ENCODE measurements at regions not wholly inside any gene's neighbourhood (a gene's known extent, or its start where the extent isn't known, plus 50 kb on each side); places are given as distances from the start of the nearest gene placed in this dataset.

- ATAC-seq (no peak), DNase-seq (ENCODE audit: low read depth, low spot score) (no peak), FAIRE-seq (no peak)
- ChIA-PET RAD21 (ENCODE audit: unreplicated experiment) (no interaction called here), SMC1A (ENCODE audit: uncharacterized antibody, unreplicated experiment) (interaction anchor here (0.6 kb wide), 1 partner anchor 30 kb away, joined by 3 read pairs; no protein-coding TSS in a partner anchor), POLR2A (no interaction called here), CTCF (no interaction called here)
- TF ChIP-seq NRF1 (conservative IDR thresholded peaks at IDR 0.05; ENCODE audit: low read depth, low read length) (no peak), STAT1 (conservative IDR thresholded peaks at IDR 0.05) (no peak), ZNF622 (IDR thresholded peaks at IDR 0.05) (no peak), SREBF2 (IDR thresholded peaks at IDR 0.05; ENCODE audit: low read length) (no peak), TCF12 (IDR thresholded peaks at IDR 0.05; ENCODE audit: low read depth, low read length) (no peak), SREBF1 (IDR thresholded peaks at IDR 0.05; ENCODE audit: low read length) (no peak), RB1 (IDR thresholded peaks at IDR 0.05; ENCODE audit: borderline replicate concordance) (no peak), PAX8 (IDR thresholded peaks at IDR 0.05) (no peak), RFX5 (IDR thresholded peaks at IDR 0.05; ENCODE audit: low read depth, low read length) (no peak)
- TF ChIP-seq, protein P1, sequence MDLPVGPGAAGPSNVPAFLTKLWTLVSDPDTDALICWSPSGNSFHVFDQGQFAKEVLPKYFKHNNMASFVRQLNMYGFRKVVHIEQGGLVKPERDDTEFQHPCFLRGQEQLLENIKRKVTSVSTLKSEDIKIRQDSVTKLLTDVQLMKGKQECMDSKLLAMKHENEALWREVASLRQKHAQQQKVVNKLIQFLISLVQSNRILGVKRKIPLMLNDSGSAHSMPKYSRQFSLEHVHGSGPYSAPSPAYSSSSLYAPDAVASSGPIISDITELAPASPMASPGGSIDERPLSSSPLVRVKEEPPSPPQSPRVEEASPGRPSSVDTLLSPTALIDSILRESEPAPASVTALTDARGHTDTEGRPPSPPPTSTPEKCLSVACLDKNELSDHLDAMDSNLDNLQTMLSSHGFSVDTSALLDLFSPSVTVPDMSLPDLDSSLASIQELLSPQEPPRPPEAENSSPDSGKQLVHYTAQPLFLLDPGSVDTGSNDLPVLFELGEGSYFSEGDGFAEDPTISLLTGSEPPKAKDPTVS (IDR thresholded peaks at IDR 0.05; ENCODE audit: low read depth, low read length), result no peak
- TF ChIP-seq, protein P2, sequence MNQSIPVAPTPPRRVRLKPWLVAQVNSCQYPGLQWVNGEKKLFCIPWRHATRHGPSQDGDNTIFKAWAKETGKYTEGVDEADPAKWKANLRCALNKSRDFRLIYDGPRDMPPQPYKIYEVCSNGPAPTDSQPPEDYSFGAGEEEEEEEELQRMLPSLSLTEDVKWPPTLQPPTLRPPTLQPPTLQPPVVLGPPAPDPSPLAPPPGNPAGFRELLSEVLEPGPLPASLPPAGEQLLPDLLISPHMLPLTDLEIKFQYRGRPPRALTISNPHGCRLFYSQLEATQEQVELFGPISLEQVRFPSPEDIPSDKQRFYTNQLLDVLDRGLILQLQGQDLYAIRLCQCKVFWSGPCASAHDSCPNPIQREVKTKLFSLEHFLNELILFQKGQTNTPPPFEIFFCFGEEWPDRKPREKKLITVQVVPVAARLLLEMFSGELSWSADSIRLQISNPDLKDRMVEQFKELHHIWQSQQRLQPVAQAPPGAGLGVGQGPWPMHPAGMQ (IDR thresholded peaks at IDR 0.05; ENCODE audit: borderline replicate concordance), result no peak
- TF ChIP-seq, protein P3, sequence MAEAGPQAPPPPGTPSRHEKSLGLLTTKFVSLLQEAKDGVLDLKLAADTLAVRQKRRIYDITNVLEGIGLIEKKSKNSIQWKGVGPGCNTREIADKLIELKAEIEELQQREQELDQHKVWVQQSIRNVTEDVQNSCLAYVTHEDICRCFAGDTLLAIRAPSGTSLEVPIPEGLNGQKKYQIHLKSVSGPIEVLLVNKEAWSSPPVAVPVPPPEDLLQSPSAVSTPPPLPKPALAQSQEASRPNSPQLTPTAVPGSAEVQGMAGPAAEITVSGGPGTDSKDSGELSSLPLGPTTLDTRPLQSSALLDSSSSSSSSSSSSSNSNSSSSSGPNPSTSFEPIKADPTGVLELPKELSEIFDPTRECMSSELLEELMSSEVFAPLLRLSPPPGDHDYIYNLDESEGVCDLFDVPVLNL (IDR thresholded peaks at IDR 0.05; ENCODE audit: low read depth, low read length), result no peak
- no peaks in the 10 kb centered on the region for H3K79me2 ChIP-seq (ENCODE audit: control insufficient read depth, insufficient read depth, low read length)
- no peaks in the 10 kb centered on the region for H3K36me3 ChIP-seq (ENCODE audit: control insufficient read depth in 2 of 2, insufficient read depth in 2 of 2, low read length in 1 of 2)
- in situ Hi-C loops (cut with MboI), result no loop called here
- WGBS (ENCODE audit: insufficient coverage, insufficient replicate concordance, low lambda C conversion rate, missing lambda C conversion rate), result 63% methylated on average over 16 of the region's 16 CpGs
- H3K4me1 ChIP-seq (ENCODE audit: control insufficient read depth, insufficient read depth, low read length), result peaks cover 18% of the 10 kb centered on the region
- no peak overlapping the region for H3K4me3 ChIP-seq
- H3K9me3 ChIP-seq (replicated peaks; ENCODE audit: control insufficient read depth, insufficient read depth, low read length), result no peaks in the 10 kb centered on the region; the same call in 2 of the 3 replicates
- no peak overlapping the region for H3K27ac ChIP-seq (ENCODE audit: control insufficient read depth, insufficient read depth)
- intact Hi-C loops (cut with micrococcal nuclease; ENCODE audit: unreplicated experiment), result no loop called here
- no peaks in the 10 kb centered on the region for H4K20me1 ChIP-seq (ENCODE audit: control insufficient read depth, insufficient read depth)
- no TSS peak for BruUV-seq (replicated peaks)
- no peak overlapping the region for H3K4me2 ChIP-seq (ENCODE audit: control insufficient read depth, insufficient read depth)
- no peak overlapping the region for H3K9ac ChIP-seq (ENCODE audit: control insufficient read depth, insufficient read depth, low read length)
- H2AFZ ChIP-seq (ENCODE audit: control insufficient read depth, low read depth, low read length), result no peak overlapping the region
- no peaks in the 10 kb centered on the region for H3K27me3 ChIP-seq (replicated peaks in 1 of 2; ENCODE audit: control insufficient read depth in 2 of 2, insufficient read depth in 2 of 2, low read length in 1 of 2)
Measured at GRCh38 chr10:124339119-124340032, 79.3 kb downstream of the OAT start.

All from GM12878 (cell line).